Right renal cortex interstitium (tissue), 3 donors: ENCODE measurements at regions not wholly inside any gene's neighbourhood (a gene's known extent, or its start where the extent isn't known, plus 50 kb on each side); places are given as distances from the start of the nearest gene placed in this dataset.

ENCODE experiments used
- DNase-seq, 3 donors: peaks; one replicate each; pipeline ENCODE4 v3.0.0-alpha.2; 2013; ENCODE audit warnings: low read depth in 3 of 3, low spot score in 2 of 3

DNA sequence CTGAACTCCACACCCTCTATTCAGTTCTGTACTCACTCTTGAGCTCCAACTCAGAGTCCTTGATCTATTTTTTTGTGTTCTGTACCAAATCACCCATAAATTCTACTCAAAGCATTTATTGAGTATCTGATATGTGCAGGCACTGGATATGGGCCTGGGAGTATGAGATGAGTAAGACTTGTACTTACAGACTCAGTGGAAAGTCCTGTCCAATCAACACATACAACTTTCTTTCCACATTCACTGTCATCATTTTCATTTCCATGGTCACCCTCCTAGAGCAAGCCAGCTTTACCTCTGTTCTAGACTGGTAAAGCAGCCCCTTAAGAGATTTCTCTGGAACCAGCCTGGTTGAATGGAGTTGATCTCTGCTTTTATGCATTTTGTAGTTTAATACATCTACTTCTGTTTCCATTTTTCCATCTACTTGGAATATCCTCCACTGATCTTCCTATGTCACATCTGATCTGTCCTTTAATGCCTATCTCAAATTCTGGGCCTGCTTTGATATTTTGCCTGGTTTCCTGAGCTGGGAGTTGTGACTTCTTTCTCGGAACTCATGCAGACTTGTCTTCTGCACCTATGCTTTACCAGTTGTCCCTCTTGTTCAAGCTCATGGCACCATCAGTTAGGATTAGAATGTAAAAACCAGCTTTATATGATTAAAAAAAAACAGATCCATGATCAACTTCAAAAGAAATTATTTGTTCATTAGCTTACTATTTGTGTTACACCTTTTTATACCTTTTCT lies 96.9 kb upstream of the GLS start:
- no peak for DNase-seq

GRCh38 chr2:190785334-190785733 lies 95.3 kb upstream of the GLS start:
- DNase-seq: no peak

DNA sequence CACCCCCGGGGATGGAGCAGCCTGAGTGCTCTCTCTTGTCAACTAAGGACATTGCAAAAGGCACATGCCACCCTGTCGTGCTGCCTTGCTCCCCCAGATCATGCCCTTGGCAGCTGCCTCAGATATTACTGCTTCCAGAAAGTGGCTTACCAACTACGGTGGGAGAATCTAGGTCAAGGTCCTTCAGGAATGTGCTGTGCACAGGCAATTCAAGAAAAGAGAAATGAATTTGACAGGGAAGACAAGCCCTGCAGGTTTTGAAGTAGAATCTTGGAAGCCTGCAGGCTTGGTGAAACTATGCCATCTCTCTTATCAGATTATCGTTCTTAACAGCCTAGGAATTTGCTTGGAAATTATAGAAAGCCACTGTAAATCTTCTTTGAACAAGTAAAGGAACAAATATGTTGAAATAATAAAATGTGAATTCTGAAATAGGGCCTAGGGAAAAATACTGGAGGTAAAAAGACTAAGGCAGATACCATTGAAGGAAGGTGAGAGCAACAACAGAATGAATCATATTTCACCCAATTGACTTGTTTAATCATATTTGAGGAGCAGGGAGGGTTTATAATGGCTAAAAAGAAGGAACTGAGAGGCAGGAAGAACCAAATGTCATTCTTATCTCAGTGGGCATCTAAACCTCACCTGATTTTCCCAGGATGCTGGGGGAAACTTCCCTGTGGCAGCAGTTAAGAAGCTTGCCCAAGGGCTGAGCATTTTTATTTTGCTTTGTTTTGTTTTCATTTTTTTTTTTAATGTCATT lies 94.0 kb upstream of the GLS start:
- no peak for DNase-seq

GRCh38 chr2:190787743-190788235 lies 92.8 kb upstream of the GLS start:
- no peak for DNase-seq

DNA sequence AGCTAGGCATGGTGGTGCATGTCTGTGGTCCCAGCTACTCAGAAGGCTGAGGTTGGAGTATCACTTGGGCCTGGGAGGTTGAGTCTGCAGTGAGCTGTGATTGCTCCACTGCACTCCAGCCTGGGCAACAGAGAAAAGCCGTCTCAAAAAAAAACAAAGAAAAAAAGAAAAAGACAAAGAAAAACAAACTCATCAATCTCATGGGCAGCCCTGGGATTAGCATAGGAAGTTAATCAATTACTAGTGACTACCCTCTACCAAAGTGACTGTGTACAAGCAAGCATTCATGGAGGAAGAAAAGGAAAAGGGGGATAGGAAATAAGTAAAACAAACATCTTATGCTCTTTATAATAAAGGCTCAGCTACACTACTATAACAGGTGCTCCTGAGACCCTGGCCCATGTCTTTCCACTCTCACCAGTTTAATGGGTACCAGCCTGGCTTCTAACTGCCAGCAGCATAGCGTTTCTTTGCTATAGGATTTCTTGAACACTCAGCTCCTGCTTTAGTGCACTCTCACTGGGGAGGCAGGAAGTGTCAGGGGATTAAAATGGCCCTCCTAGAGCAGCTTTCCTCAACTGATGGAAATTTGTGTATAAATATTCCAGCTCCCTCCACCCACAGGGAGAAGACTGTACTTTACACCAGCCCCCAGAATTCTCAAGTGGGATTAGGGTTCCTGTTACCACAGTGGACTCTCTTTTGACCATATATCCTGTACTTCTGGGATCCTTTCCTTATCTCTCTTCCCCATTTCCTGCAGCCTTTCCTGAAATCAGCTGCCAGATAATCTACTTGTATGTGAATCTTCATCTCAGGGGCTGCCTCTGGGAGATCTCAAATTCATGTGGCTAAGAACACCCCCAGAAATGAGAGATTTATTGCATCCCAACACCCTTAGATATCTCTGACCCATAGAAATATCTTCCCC lies 91.3 kb upstream of the GLS start:
- no peak for DNase-seq

- no peak for DNase-seq
Observed at GRCh38 chr2:190791347-190791975, 89.2 kb upstream of the GLS start.

- no peak for DNase-seq
Observed at GRCh38 chr2:190791976-190792575, 88.5 kb upstream of the GLS start.

DNA sequence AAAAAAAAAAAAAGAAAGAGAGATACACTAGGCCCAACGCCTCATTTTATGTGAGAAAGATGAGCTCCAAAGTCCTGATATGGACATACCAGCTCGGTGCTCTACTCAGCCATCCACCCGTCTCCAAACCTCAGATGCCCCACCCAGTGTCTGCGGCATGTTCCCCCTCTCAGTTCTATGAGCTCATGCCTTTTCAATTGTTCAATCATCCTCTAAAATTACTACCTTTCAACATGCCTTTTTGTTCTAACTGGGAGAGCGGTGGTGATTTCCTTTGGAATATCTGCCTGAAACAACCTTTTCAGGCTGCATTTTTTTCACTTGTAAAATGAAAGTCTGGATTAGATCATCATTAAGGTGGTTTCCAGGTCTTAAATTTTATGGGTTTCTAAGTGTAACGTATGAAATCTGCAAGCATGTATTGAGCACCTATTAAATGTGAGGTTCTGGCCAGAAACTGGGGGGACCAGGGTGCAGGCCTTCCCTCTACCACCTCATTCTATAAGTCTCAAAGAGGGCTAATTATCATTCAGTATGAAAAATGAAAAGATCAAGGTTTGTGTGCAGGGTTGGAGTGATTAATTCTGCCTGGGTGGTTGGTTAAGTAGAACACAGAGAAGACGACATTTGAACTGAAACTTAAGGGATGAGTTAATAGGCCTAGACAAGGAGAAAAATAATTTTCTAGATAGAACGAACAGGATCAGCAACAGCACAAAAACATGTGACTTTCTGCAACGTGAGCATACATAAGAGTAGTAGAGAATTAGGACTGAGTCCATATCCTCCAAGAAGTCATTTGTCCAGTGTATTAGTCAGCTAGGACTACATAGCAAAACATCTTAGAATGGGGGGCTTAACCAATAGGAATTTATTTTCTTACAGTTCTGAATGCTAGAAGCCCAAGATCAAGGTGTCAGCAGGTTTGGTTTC lies 87.4 kb upstream of the GLS start:
- DNase-seq: no peak

GRCh38 chr2:190794377-190794776 lies 86.2 kb upstream of the GLS start:
- no peak for DNase-seq

- DNase-seq: no peak
Observed at GRCh38 chr2:190794790-190795189, 85.8 kb upstream of the GLS start.

GRCh38 chr2:190795686-190796085 lies 84.9 kb upstream of the GLS start:
- DNase-seq: no peak

DNA sequence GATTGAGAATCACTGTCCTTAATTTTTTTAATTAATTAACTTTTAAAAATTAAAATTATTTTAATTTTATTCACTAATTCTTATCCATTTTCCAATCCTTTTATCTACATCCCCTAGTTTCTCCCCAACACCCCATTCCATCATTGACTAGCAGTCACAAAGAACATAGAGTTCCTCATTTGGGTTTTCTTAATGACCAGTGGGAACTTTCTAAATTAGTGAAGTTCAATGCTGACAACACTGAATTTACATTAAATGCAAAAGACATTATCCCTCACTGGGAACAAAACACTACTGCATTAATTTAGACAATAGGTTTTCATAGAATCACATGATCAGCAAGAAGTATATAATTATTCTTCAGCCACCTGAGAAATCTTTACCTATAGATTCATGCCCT lies 80.6 kb upstream of the GLS start:
- no peak for DNase-seq

GRCh38 chr2:190800528-190800927 lies 80.1 kb upstream of the GLS start:
- no peak for DNase-seq

- DNase-seq: no peak
Observed at GRCh38 chr2:190802129-190802528, 78.5 kb upstream of the GLS start.

DNA sequence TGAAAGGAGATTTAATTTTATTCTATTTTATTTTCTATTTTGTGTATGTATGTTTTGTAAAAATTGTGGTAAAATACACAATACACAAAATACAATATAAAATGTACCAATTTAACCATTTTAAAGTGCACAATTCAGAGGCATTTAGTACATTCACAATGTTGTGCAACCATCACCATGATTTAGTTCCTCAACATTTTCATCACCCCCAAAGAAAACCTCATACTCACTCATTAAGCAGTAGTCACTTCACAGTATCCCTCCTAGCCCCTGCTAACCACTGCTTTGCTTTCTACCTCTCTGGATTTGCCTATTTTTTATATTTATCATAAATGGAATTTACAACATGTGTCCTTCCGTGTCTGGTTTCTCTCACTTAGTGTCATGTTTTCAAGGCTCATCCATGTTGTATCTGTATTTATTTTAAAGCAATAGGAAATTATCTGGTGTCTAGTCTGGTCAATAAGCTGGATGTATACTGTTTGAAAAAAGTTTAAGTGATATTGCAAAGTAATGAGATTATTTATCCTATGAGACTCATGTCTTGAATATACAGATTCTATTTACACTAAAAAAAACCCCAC lies 77.9 kb upstream of the GLS start:
- no peak for DNase-seq

GRCh38 chr2:190804182-190804795 lies 76.3 kb upstream of the GLS start:
- DNase-seq: no peak

DNA sequence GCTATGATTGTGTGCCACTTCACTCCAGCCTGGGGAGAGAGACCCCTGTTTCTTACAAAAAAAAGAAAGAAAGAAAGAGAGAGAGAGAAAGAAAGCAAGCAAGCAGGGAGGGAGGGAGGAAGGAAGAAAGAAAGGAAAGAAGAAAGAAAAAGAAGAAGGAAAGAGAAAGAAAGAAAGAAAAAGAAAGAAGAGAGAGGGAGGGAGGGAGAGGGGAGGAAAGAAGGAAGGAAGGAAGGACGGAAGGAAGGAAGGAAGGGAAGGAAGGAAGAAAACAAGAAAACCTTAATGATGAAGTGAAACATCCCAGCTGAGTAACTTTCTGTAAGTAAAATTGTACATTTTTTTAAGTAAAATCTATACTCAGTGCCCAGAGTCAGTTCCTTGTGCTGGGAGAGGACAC lies 75.5 kb upstream of the GLS start:
- no peak for DNase-seq

- DNase-seq: no peak
Observed at GRCh38 chr2:190805843-190806242, 74.8 kb upstream of the GLS start.
